GM20000 (cell line): ENCODE measurements at regions not wholly inside any gene's neighbourhood (a gene's known extent, or its start where the extent isn't known, plus 50 kb on each side); places are given as distances from the start of the nearest gene placed in this dataset.

Source experiments
- DNase-seq: peaks from one replicate; pipeline ENCODE4 v3.0.0; 2012; ENCODE audit warnings: low spot score
- CTCF ChIP-seq: IDR thresholded peaks from 2 replicates; pipeline ENCODE4 v1.5.1; 2012; ENCODE audit warnings: mild to moderate bottlenecking, control low read depth; ENCODE audit errors: extremely low read depth, missing control alignments

- TF ChIP-seq CTCF: no peak
- DNase-seq: no peak
These were observed 304.3 kb downstream of the ZIC1 start for GRCh38 chr3:147713234-147714133.

GRCh38 chr3:147729641-147730040, 320.5 kb downstream of the ZIC1 start:
- no peak for TF ChIP-seq CTCF

GRCh38 chr3:147730284-147730683, 321.1 kb downstream of the ZIC1 start:
- TF ChIP-seq CTCF: no peak
- no peak for DNase-seq

More at GRCh38 chr3:147729641-147730040, 320.5 kb downstream of the ZIC1 start:
- DNase-seq: no peak

GRCh38 chr3:147733217-147733616, 324.1 kb downstream of the ZIC1 start:
- no peak for DNase-seq
- TF ChIP-seq CTCF: no peak

- no peak for TF ChIP-seq CTCF
- no peak for DNase-seq
These were observed 326.5 kb downstream of the ZIC1 start for GRCh38 chr3:147735616-147736015.

- DNase-seq: no peak
- no peak for TF ChIP-seq CTCF
These were observed 327.1 kb downstream of the ZIC1 start for GRCh38 chr3:147736226-147736625.

GRCh38 chr3:147737376-147737775, 328.2 kb downstream of the ZIC1 start:
- DNase-seq: no peak
- TF ChIP-seq CTCF: no peak
